Naive thymus-derived CD4-positive, alpha-beta T cell (primary cell): ENCODE measurements at regions not wholly inside any gene's neighbourhood (a gene's known extent, or its start where the extent isn't known, plus 50 kb on each side); places are given as distances from the start of the nearest gene placed in this dataset.

Experiments
- ATAC-seq: fragments of 150-1000 bp; cut with Tn5 transposase; 2 replicates; pipeline ENCODE4 v1.10.0; 2021; ENCODE audit warnings: mild to moderate bottlenecking, moderate library complexity
- CTCF ChIA-PET: fragments of 350-600 bp; sonication (Branson Sonifier 250); formaldehyde crosslinking; loops from one replicate; lab custom pipeline; 2021; ENCODE audit warnings: antibody characterized with exemption; lab: Charles Lee
- POLR2A ChIA-PET: fragments of 350-600 bp; sonication (Branson Sonifier 250); formaldehyde crosslinking; loops from one replicate; lab custom pipeline; 2021; ENCODE audit warnings: antibody characterized with exemption, inconsistent platforms; lab: Charles Lee
- DNase-seq, 9 donors: peaks; one replicate each; pipeline versions ENCODE4 v3.0.0 to v3.0.0-alpha.2; 2020 to 2022; ENCODE audit warnings: mixed read lengths in 1 of 9
- H3K27ac ChIP-seq: one replicate; pipeline ENCODE4 v1.7.0; 2013; ENCODE audit warnings: mild to moderate bottlenecking, low read depth, low read length, moderate library complexity
- H3K27me3 ChIP-seq, 2 donors: one replicate each; pipeline ENCODE4 v1.7.0; 2013; ENCODE audit warnings: low read length in 2 of 2, mild to moderate bottlenecking in 2 of 2, moderate library complexity in 2 of 2; ENCODE audit not compliant: control insufficient read depth in 2 of 2, insufficient read depth in 2 of 2
- H3K36me3 ChIP-seq, 3 experiments: 1 replicate in 2 of 3; 2 replicates in 1 of 3; pipeline ENCODE4 v1.7.0; 2013; ENCODE audit warnings: low read length in 3 of 3, mild to moderate bottlenecking in 3 of 3, moderate library complexity in 1 of 3; ENCODE audit not compliant: insufficient read depth in 3 of 3, control insufficient read depth in 2 of 3
- H3K4me1 ChIP-seq, 2 donors: one replicate each; pipeline ENCODE4 v1.7.0; 2013; ENCODE audit warnings: low read length in 2 of 2, mild to moderate bottlenecking in 2 of 2, moderate library complexity in 1 of 2; ENCODE audit not compliant: control insufficient read depth in 2 of 2, insufficient read depth in 2 of 2
- H3K4me3 ChIP-seq: 2 replicates; pipeline ENCODE4 v1.7.0; 2013; ENCODE audit warnings: mild to moderate bottlenecking, low read length
- H3K9me3 ChIP-seq, 3 experiments: 1 replicate in 2 of 3; 2 replicates in 1 of 3; pipeline ENCODE4 v1.7.0; 2013; ENCODE audit warnings: low read length in 3 of 3; ENCODE audit not compliant: control insufficient read depth in 2 of 3
- H3K27ac Mint-ChIP-seq, 9 donors: one replicate each; pipeline ENCODE4 v1.8.0; 2020 to 2022; ENCODE audit warnings: mixed read lengths in 9 of 9, mild to moderate bottlenecking in 8 of 9, moderate library complexity in 5 of 9, inconsistent platforms in 2 of 9
- H3K27me3 Mint-ChIP-seq, 5 donors: one replicate each; pipeline ENCODE4 v1.8.0; 2021 to 2022; ENCODE audit warnings: mixed read lengths in 5 of 5, mild to moderate bottlenecking in 1 of 5
- H3K36me3 Mint-ChIP-seq, 5 donors: one replicate each; pipeline ENCODE4 v1.8.0; 2020 to 2022; ENCODE audit warnings: mixed read lengths in 5 of 5, mild to moderate bottlenecking in 3 of 5, inconsistent platforms in 1 of 5
- H3K4me1 Mint-ChIP-seq, 7 donors: one replicate each; pipeline ENCODE4 v1.8.0; 2020 to 2022; ENCODE audit warnings: mixed read lengths in 7 of 7, mild to moderate bottlenecking in 3 of 7, inconsistent platforms in 1 of 7
- H3K4me3 Mint-ChIP-seq, 10 donors: one replicate each; pipeline ENCODE4 v1.8.0; 2020 to 2022; ENCODE audit warnings: mild to moderate bottlenecking in 10 of 10, mixed read lengths in 10 of 10, moderate library complexity in 6 of 10, inconsistent platforms in 2 of 10
- H3K9me3 Mint-ChIP-seq, 11 donors: one replicate each; pipeline ENCODE4 v1.8.0; 2020 to 2022; ENCODE audit warnings: mixed read lengths in 11 of 11, mild to moderate bottlenecking in 4 of 11, inconsistent platforms in 1 of 11, moderate library complexity in 1 of 11
- intact Hi-C, 2 donors: fragments of 100-400 bp; cut with micrococcal nuclease; formaldehyde crosslinking; loops; one replicate each; pipeline ENCODE4 v1.15.1; 2023

GRCh38 chr10:64505501-64505900 lies 984.3 kb downstream of the REEP3 start:
- no peaks in the 10 kb centered on the region for H3K4me1 Mint-ChIP-seq
- Histone ChIP-seq H3K27ac (no peak overlapping the region), H3K36me3 (no peaks in the 10 kb centered on the region), H3K4me1 (no peaks in the 10 kb centered on the region), H3K27me3 (no peaks in the 10 kb centered on the region), H3K9me3 (no peaks in the 10 kb centered on the region), H3K4me3 (no peak overlapping the region)
- H3K27me3 Mint-ChIP-seq = no peaks in the 10 kb centered on the region
- H3K9me3 Mint-ChIP-seq = peaks cover 0 to 5% (median 2%) of the 10 kb centered on the region in 11 donors
- CTCF ChIA-PET = no interaction called here
- no peak overlapping the region for H3K4me3 Mint-ChIP-seq
- no peak for DNase-seq
- POLR2A ChIA-PET = no interaction called here
- no peak for ATAC-seq
- H3K36me3 Mint-ChIP-seq = no peaks in the 10 kb centered on the region
- intact Hi-C loops = no loop called here
- no peak overlapping the region for H3K27ac Mint-ChIP-seq

GRCh38 chr10:64506963-64507362 lies 985.8 kb downstream of the REEP3 start:
- CTCF ChIA-PET = no interaction called here
- Mint-ChIP-seq H3K27me3 (no peaks in the 10 kb centered on the region), H3K36me3 (no peaks in the 10 kb centered on the region), H3K4me1 (no peaks in the 10 kb centered on the region), H3K4me3 (no peak overlapping the region), H3K9me3 (peaks cover 0 to 7% (median 0%) of the 10 kb centered on the region in 11 donors), H3K27ac (no peak overlapping the region)
- intact Hi-C loops = no loop called here
- H3K4me1 ChIP-seq = no peaks in the 10 kb centered on the region
- DNase-seq = no peak
- H3K9me3 ChIP-seq = no peaks in the 10 kb centered on the region
- no peak for ATAC-seq
- POLR2A ChIA-PET = no interaction called here
- no peak overlapping the region for H3K4me3 ChIP-seq
- no peaks in the 10 kb centered on the region for H3K27me3 ChIP-seq
- no peak overlapping the region for H3K27ac ChIP-seq
- no peaks in the 10 kb centered on the region for H3K36me3 ChIP-seq

GRCh38 chr10:64507651-64508028 lies 986.4 kb downstream of the REEP3 start:
- H3K36me3 ChIP-seq = no peaks in the 10 kb centered on the region
- Mint-ChIP-seq H3K4me1 (no peaks in the 10 kb centered on the region), H3K27me3 (no peaks in the 10 kb centered on the region), H3K4me3 (no peak overlapping the region), H3K27ac (no peak overlapping the region), H3K9me3 (peaks cover 0 to 7% (median 0%) of the 10 kb centered on the region in 11 donors), H3K36me3 (no peaks in the 10 kb centered on the region)
- POLR2A ChIA-PET = no interaction called here
- no peak overlapping the region for H3K27ac ChIP-seq
- no peak overlapping the region for H3K4me3 ChIP-seq
- CTCF ChIA-PET = no interaction called here
- ATAC-seq = no peak
- H3K27me3 ChIP-seq = no peaks in the 10 kb centered on the region
- H3K4me1 ChIP-seq = no peaks in the 10 kb centered on the region
- no peaks in the 10 kb centered on the region for H3K9me3 ChIP-seq
- DNase-seq = no peak
- intact Hi-C loops = no loop called here

GRCh38 chr10:64508029-64508661 lies 986.9 kb downstream of the REEP3 start:
- peaks cover 0 to 6% (median 0%) of the 10 kb centered on the region in 11 donors for H3K9me3 Mint-ChIP-seq
- no peaks in the 10 kb centered on the region for H3K4me1 Mint-ChIP-seq
- H3K4me3 ChIP-seq = no peak overlapping the region
- no peaks in the 10 kb centered on the region for H3K36me3 ChIP-seq
- no peaks in the 10 kb centered on the region for H3K9me3 ChIP-seq
- H3K4me1 ChIP-seq = no peaks in the 10 kb centered on the region
- H3K27ac Mint-ChIP-seq = no peak overlapping the region
- H3K27ac ChIP-seq = no peak overlapping the region
- H3K27me3 ChIP-seq = no peaks in the 10 kb centered on the region
- ChIA-PET CTCF (no interaction called here), POLR2A (no interaction called here)
- H3K27me3 Mint-ChIP-seq = no peaks in the 10 kb centered on the region
- no peaks in the 10 kb centered on the region for H3K36me3 Mint-ChIP-seq
- ATAC-seq (no peak), DNase-seq (no peak)
- no peak overlapping the region for H3K4me3 Mint-ChIP-seq
- intact Hi-C loops = no loop called here

- ChIA-PET POLR2A (no interaction called here), CTCF (interaction anchor here (0.5 kb wide), 1 partner anchor 812 kb away, joined by 3 read pairs; no protein-coding TSS in a partner anchor)
- Mint-ChIP-seq H3K9me3 (peaks cover 0 to 6% (median 0%) of the 10 kb centered on the region in 11 donors), H3K4me1 (no peaks in the 10 kb centered on the region), H3K27ac (no peak overlapping the region), H3K27me3 (no peaks in the 10 kb centered on the region), H3K4me3 (no peak overlapping the region), H3K36me3 (no peaks in the 10 kb centered on the region)
- Histone ChIP-seq H3K36me3 (no peaks in the 10 kb centered on the region), H3K27me3 (no peaks in the 10 kb centered on the region), H3K9me3 (no peaks in the 10 kb centered on the region), H3K27ac (no peak overlapping the region), H3K4me1 (no peaks in the 10 kb centered on the region), H3K4me3 (no peak overlapping the region)
- intact Hi-C loops = no loop called here
- DNase-seq (no peak), ATAC-seq (no peak)
Measured at GRCh38 chr10:64515970-64516699, 994.9 kb downstream of the REEP3 start.

- ATAC-seq (no peak), DNase-seq (no peak)
- Mint-ChIP-seq H3K36me3 (no peaks in the 10 kb centered on the region), H3K4me1 (no peaks in the 10 kb centered on the region), H3K27me3 (no peaks in the 10 kb centered on the region), H3K27ac (no peak overlapping the region), H3K4me3 (no peak overlapping the region), H3K9me3 (peaks cover 0 to 6% (median 0%) of the 10 kb centered on the region in 11 donors)
- no peaks in the 10 kb centered on the region for H3K9me3 ChIP-seq
- H3K4me1 ChIP-seq = no peaks in the 10 kb centered on the region
- H3K4me3 ChIP-seq = no peak overlapping the region
- POLR2A ChIA-PET = no interaction called here
- no peak overlapping the region for H3K27ac ChIP-seq
- intact Hi-C loops = no loop called here
- no peaks in the 10 kb centered on the region for H3K27me3 ChIP-seq
- CTCF ChIA-PET = no interaction called here
- no peaks in the 10 kb centered on the region for H3K36me3 ChIP-seq
Measured at GRCh38 chr10:64518456-64518855, 997.3 kb downstream of the REEP3 start.

DNA sequence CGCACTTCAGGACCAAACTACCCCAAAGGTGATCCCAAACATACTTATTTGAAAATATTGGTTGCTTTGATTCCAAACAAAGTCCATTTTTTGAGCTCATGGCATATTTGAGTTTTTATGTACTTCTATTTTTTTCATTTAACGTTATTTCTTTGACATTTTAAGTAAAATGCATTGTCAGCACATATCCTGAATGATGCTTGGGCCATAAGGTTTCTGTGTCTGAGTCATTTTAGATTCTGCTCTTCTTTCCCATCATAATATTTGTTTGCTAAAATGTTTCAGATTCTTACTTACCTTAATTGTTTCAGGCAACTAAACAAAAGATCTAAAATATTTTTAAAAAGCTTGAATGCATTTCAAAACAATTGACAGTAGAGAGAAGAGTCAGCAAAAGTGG lies 998.2 kb downstream of the REEP3 start:
- no peaks in the 10 kb centered on the region for H3K4me1 Mint-ChIP-seq
- no peak overlapping the region for H3K27ac Mint-ChIP-seq
- ATAC-seq (no peak), DNase-seq (no peak)
- ChIA-PET POLR2A (no interaction called here), CTCF (no interaction called here)
- no peaks in the 10 kb centered on the region for H3K27me3 Mint-ChIP-seq
- H3K4me3 Mint-ChIP-seq = no peak overlapping the region
- H3K4me1 ChIP-seq = no peaks in the 10 kb centered on the region
- no peaks in the 10 kb centered on the region for H3K36me3 Mint-ChIP-seq
- H3K4me3 ChIP-seq = no peak overlapping the region
- intact Hi-C loops = no loop called here
- H3K9me3 ChIP-seq = no peaks in the 10 kb centered on the region
- H3K27me3 ChIP-seq = no peaks in the 10 kb centered on the region
- H3K9me3 Mint-ChIP-seq = peaks cover 0 to 6% (median 0%) of the 10 kb centered on the region in 11 donors
- H3K36me3 ChIP-seq = no peaks in the 10 kb centered on the region
- no peak overlapping the region for H3K27ac ChIP-seq
